ENCODE measurements at regions not wholly inside any gene's neighbourhood (a gene's known extent, or its start where the extent isn't known, plus 50 kb on each side); places are given as distances from the start of the nearest gene placed in this dataset.
"Not testable (repeated sequence)": the region's sequence is repeated elsewhere in the genome, so short reads cannot be mapped to it uniquely, and the experiment has no call there.

DNA sequence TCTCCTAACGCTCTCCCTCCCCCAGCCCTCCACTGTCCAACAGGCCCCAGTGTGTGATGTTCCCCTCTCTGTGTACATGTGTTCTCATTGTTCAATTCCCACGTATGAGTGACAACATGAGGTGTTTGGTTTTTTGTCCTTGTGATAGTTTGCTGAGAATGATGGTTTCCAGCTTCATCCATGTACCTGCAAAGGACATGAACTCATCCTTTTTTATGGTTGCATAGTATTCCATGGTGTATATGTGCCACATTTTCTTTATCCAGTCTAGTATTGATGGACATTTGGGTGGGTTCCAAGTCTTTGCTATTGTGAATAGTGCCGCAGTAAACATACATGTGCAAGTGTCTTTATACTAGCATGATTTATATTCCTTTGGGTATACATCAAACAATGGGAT is 347.4 kb downstream of the MAGEE1 start:
- not testable (repeated sequence) for DNase-seq

DNA sequence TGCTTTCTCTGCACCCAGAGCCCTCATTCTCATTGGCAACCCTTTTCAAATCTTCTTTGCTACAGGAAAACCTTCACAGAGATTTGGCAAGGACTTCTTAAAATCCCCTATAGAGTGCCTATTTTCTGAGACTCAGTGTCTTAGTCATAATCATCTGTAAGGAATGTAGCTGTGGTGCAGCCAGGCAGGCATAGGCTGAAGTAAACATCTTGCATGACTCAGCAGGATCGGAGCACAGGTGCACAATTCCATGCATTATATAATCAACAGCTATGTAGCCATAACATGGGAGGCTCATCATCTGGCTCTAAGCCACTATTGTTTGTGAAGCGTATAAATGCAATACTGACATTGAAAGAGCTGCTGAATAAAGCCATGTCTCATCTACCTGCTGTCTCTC is 368.8 kb downstream of the MAGEE1 start:
- no peak for DNase-seq

DNA sequence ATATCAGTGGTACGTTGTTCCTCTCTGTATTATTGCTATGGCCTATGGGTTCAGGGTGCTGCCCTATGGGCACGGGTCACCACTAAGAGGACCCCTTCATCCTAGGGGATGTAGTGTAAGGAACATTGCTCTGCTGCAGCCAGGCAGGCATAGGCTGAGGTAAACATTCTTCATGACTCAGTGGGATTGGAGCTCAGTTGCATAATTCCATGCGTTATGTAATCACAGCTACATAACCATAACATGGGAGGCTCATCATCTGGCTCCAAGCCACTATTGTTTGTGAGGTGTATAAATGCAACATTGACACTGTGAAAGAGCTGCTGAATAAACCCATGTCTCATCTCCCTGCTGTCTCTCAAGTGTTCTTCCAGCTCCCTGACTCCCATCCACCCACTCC is 375.2 kb downstream of the MAGEE1 start:
- no peak for DNase-seq

DNA sequence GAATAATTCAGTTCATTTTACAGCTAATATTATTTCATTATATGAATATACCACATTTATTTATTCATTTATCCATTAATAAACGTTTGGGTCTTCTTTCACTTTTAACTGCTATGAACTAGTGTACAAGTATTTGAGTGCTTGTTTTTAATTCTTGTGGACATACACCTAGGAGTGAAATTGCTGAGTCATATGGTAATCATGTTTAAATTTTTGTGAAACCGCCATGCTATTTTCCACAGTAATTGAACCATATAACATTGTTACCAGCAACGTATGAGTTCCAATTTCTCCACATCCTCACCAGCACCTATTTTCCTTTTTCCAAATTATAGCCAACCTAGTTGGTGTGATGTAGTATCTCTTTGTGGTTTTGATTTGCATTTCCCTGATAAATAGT is 388.2 kb downstream of the MAGEE1 start:
- no peak for DNase-seq

DNA sequence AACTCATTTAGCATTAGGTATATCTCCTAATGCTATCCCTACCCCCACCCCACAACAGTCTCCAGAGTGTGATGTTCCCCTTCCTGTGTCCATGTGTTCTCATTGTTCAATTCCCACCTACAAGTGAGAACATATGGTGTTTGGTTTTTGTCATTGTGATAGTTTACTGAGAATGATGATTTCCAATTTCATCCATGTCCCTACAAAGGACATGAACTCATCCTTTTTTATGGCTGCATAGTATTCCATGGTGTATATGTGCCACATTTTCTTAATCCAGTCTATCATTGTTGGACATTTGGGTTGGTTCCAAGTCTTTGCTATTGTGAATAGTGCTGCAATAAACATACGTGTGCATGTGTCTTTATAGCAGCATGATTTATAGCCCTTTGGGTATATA is 389.8 kb downstream of the MAGEE1 start:
- not testable (repeated sequence) for DNase-seq

DNA sequence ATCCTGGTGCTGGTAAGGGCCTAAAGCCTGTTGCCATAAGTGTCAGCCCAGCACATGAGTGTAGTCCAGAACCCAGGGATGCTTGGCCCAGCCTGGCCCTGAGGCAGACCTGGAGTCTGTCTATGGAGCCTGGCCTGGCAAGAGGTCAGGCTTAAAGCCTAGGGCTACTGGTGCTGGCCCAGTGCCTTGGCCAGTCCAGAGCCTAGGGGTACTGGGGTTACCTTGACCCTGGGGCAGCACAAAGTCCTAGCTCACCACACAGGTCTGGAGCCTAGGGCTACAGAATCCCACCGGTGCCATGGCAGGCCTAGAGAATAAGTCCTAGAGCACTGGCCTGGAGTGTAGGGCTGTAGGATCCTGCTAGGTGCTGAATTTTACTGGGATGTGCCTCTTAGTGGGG is 393.8 kb downstream of the MAGEE1 start:
- no peak for DNase-seq

DNA sequence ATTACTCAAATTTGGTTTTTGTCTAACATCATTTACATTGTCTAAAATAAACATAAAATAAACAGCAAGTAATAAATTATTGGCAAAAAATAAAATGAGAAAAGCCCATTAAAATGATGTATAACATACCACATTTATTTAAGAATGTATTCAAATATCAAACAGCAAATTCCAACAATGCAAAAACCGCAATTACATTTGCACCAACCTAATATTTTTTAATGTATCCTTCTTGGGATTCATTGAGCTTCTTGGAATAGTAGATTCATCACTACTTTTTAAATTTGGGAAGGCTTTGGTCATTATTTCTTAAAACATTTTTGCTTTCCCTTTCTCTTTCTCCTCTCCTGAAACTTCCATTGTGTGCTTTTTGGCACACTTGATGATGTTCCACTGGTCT is 400.2 kb downstream of the MAGEE1 start:
- no peak for DNase-seq

DNA sequence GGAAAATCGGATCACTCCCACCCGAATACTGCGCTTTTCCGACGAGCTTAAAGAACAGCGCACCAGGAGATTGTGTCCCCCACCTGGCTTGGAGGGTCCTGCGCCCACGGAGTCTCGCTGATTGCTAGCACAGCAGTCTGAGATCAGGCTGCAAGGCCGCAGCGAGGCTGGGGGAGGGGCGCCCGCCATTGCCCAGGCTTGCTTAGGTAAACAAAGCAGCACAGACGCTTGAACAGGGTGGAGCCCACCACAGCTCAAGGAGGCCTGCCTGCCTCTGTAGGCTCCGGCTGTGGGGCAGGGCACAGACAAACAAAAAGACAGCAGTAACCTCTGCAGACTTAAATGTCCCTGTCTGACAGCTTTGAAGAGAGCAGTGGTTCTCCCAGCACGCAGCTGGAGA is 413.4 kb downstream of the MAGEE1 start:
- not testable (repeated sequence) for DNase-seq

DNA sequence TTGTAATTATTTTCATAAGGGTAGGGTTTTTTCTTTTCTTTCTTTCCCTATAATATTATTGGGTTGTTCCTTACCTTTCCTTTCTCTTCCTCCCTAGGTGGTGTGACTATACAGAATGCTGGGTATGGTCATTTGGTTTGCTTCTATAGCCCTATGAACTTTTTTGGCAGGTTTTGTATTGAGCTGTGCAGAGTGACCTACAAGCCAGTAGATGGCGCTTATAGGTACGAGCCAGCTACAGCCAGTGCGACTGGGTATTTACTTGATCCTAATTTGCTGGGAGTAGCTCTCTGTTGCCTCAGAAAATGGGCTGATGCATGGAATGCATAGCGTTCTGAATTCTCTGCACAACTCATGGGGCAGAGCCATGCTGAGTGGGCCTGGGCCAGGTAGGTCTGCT is 423.3 kb downstream of the MAGEE1 start:
- no peak for DNase-seq

DNA sequence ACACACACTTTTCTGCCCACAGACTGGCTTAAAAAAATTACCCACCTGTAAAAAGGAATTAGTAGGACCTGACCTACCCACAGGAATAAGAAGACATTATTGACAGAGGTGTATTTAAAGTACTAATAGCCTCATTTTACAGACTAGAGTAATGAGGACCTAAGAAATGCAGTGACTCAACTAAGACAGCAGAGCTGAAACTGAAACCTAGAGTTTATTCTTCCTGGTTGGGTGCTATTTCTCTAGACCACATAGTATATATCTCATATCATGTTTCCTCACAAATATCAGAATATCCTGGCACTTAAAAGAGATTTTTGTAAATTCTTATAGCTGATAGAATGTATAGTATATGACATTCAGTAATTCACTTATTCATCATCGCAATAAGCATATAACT is 435.0 kb downstream of the MAGEE1 start:
- DNase-seq: no peak

DNA sequence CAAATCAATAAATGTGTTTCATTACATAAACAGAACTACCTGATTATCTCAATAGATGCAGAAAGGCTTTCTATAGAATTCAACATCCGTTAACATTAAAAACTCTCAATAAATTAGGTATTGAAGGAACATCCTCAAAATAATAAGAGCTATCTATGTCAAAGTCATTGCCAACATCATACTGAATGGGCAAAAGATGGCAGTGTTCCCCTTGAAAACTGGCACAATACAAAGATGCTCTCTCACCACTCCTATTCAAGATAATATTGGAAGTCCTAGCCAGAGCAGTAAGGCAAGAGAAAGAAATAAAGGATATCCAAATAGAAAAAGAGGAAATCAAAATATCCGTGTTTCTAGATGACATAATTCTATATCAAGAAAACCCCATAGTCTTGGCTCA is 466.4 kb downstream of the MAGEE1 start:
- DNase-seq: no peak

DNA sequence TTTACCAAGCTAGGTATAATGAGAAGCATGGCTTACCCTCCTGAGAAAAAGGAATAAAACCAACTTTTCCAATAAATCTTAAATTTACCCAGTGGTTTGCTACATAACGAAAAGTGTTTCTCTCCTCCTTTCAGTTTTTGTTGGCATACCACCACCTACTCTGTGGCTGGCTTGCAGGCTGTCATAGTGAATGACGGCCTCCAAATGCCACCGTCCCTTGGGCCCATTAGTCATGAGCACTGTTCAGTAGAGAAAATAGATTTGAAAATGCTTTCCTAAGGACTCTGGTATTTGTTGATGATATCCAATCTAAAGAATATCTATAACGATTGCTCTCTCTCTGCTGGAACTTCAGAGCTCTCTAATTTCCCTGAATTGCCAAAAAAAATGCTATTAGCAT is 488.3 kb downstream of the MAGEE1 start:
- no peak for DNase-seq

DNA sequence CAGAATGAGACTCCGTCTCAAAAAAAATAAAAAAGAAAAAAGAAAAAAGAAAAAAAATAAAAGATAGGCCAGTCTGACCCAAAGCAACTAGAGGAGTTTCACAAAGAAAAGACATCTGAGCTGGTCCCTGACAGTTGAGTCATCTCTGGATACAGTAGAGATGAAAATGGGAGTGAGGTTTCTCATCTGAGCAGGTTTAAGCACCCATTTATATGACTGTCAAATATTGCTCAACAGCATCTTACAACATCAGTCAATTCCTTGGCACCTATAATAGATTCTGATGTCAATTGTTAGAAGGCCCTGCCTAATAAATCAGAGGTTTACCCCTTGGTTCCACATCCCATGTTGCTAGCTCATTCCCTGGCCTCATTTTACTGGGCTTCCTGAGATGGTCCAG is 490.5 kb downstream of the MAGEE1 start:
- no peak for DNase-seq

DNA sequence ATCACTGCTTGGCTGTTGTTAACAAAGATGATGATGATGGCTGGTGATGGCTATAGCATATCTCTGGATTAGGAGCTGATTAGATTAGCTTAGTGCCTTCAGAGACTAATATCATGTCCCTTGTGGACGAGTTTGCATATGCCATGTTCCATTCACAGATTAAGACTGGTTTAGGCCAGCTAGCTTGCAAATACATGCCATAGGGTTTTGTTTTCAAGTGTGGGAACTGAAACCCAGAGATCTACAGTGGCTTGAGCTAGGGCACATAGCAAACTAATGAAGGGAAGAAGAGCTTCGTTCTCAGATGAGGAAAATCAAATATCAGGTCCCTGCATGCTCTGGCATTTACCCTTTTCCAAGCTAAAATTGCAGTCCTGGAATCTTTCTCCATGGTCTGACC is 492.3 kb downstream of the MAGEE1 start:
- DNase-seq: no peak

DNA sequence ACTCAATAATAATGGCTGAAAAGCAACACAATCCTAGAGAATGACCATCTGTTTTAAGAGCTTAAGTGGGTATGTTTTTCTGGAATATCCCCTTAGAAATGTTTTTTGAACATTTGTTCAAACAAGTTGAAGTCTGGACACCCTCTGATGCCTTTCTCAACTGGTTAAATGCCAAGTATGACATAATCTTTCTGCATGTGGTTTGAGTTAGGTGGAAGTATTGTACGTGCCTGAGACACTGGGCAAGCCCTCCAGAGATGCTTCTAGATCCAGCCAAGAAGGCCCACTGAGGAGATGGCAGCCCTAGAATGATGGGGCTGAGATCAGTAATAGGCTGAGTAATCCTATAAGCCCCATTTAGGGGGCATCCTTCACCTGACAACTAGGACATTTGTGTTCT is 493.1 kb downstream of the MAGEE1 start:
- DNase-seq: no peak

DNA sequence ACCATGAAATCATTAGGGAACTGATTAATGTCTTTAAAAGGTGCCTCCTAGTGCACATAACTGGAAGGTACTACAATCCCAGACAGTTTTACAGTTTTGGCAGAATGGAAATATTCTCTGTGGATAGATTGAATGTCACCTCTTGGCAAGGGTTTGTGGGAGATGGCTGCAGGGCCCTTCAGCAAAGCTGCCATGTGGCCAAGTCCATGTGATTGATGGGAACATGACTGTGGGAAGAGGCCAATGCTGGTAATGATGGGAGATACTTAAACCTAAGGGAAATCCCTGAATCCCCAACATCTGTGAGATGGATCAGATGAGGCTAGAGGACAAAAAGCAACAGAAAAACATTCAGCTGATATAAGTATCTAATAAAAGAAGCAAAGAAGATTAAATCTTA is 493.7 kb downstream of the MAGEE1 start:
- no peak for DNase-seq

DNA sequence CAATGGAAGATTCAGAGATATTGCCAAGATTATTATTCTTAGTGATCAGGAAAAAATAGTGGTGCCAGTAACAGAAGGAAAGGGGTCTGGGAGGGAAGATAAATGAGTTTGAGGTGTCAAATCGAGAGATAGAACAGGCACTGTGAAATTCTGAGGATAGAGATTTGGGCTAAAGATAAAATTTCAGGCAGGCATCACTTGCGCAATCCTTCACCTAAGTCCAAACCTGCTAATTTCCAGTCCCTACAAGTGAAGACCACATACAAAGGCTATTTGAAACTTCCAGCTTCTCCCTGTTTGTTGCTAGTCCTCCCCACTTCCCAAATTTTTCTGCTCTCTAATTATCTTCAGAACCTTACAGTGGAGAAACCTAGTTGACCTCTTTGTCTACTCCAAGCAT is 494.6 kb downstream of the MAGEE1 start:
- DNase-seq: no peak

DNA sequence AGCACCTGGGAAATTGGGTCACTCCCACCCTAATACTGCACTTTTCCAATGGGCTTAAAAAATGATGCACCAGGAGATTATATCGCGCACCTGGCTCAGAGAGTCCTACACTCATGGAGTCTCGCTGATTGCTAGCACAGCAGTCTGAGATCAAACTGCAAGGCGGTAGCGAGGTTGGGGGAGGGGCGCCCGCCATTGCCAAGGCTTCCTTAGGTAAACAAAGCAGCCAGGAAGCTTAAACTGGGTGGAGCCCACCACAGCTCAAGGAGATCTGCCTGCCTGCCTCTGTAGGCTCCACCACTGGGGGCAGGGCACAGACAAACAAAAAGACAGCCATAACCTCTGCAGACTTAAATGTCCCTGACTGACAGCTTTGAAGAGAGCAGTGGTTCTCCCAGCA is 497.1 kb downstream of the MAGEE1 start:
- DNase-seq: not testable (repeated sequence)

DNA sequence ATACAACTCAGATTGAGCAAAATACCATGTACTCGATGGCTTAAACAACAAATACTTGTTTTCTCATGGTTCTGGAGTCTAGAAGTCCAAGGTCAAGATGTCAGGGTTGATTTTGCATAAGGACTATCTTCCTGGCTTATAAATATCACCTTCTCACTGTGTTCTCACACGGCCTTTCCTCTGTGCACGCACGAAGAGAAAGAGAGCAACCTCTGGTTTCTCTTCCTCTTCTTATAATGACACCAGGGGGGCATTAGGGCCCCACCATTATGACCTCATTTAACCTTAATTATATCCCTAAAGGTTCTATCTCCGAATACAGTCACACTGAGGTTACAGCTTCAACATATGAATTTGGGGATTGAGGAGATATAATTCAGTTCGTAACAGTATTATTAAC is 504.0 kb downstream of the MAGEE1 start:
- no peak for DNase-seq

DNA sequence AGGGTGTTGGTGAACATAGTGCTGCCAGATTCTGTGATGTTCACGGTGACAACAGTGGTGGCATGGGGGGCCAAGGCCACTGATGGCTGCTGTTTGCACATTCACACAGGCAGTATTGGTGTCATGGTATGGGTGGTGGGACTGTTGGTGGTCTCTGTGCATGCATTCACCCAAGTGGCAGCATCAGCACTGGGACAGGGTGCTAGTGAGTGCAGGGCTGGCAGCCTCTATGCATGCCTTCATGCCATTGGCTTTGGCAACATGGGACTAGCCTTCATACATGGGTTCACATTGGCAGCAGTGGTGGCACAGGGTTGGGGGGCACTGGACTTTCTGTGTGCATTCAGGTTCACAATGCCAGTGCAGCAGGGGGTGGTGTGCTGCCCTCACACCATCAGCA is 489.7 kb upstream of the FGF16 start:
- no peak for DNase-seq

DNA sequence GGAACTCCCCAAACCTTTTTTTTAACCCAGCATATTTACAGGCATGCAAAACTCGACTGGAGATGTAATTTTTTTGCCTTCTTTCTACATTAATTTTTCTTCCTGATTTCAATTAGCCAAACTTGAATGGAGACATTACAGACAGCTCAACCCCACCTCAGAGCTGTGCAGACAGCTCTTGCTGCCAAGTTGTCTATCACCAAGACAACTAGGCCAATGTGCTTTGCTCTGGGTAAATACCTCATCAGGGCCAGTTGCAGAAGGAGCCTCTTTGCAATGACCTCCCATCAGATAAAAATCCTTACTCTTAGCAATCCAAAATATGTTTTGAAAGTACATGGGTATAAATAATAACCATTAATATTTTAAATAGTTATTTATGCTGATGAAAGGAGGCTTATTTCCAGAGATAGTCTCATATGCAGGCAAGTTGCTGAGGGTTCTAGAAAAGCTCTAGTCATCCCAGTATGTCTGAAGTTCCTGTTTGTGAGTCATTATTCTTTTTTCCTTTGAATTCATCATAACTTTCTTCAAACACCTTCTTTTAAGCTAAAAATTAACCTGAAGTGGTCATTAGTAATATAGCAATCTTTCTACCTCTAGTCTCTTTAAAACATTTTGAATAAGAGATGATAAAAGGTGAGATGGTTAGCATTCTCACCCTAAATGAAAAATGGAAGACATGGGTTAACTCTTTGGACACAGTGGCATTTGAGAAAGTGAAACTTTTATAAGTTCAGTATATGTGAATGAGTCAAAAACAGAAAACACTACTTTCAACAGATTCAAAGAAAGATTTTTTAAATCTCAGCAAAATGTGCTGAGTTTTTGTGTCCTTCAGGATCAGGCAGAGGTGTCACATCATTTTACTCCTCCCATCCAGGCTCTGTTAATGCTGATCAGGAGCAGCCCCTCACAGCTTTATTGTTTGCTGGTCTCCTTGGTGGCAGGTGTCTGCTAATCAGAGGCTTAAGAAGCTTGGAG is 475.5 kb upstream of the FGF16 start:
- DNase-seq: no peak

DNA sequence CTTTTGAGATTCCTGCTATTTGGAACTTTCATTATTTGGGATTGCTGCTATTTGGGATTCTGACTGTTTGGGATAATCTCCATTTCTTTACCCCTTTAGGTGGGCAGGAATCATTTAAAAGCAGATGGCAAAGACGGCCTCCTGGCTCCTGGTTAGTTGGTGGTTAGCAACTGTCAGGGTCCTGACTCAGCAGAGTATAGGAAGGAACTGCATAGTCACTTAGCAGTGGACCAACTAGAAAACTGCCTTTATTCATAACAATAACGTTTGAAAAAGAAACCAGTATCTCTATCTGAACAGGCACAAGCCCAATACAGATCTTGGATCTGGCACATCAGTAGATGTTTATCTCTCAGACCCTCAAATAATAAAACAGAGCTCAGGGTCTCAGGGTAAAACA is 469.7 kb upstream of the FGF16 start:
- no peak for DNase-seq

DNA sequence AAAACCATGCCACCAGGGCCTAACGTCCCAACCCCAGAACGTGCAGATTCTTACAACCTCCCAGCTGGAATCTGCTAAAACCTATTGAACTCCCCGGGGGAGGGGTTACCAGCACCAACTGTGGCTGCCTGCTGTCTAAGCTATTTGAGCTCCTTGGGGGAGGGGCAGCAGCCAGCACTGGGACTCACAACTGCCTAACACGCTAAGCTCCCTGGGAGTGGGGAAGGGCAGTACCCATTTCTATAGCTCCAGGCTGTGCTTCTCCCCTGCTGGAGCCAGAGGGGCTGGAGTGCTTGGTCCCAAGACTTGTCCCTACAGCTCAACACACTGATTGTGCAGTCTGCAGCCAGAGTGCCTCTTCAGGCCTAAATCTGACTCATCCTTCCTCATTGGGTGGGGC is 459.8 kb upstream of the FGF16 start:
- no peak for DNase-seq

DNA sequence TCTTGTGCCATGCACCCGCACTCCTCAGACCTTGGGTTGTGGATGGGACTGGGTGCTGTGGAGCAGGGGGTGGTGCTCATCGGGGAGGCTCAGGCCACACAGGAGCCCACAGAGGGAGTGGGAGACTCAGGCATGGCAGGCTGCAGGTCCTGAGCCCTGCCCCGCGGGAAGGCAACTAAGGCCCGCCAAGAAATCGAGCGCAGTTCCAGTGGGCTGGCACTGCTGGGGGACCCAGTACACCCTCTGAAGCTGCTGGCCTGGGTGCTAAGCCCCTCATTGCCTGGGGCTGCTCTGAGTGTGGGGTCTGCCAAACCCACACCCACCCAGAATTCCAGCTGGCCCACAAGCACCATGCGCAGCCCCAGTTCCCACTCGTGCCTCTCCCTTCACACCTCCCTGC is 450.5 kb upstream of the FGF16 start:
- no peak for DNase-seq

DNA sequence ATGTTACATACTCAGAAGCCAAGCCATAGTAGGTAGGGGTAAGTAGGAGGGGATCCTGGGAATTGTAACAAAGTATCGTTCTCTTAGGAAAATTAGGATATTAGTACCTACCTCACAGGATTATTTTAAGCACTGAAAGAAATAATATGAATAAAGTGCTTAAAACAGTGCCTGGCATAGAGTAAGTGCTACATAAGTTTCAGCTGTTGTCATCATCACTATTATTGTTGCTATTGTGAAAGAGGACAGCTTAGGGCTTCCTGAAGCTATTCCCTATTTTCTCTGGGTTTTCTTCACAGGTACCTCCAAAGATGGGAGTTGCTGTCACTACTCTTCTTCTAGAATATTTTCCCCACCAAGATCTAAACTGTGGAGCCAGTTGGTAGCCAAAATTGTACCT is 443.7 kb upstream of the FGF16 start:
- DNase-seq: no peak
